Astrocyte (in vitro differentiated cells and primary cell): ENCODE measurements at regions not wholly inside any gene's neighbourhood (a gene's known extent, or its start where the extent isn't known, plus 50 kb on each side); places are given as distances from the start of the nearest gene placed in this dataset.

Experiments used
- EZH2 ChIP-seq: IDR thresholded peaks from 2 replicates; pipeline ENCODE4 v1.6.1; 2012; ENCODE audit warnings: mild to moderate bottlenecking, low read length, inconsistent platforms; ENCODE audit not compliant: insufficient read depth
- TF ChIP-seq, protein P1 (sequence below): IDR thresholded peaks from 2 replicates; pipeline ENCODE4 v1.5.1; 2011; ENCODE audit warnings: low read depth, mild to moderate bottlenecking, inconsistent platforms, low read length, moderate library complexity; ENCODE audit not compliant: insufficient read depth

DNA sequence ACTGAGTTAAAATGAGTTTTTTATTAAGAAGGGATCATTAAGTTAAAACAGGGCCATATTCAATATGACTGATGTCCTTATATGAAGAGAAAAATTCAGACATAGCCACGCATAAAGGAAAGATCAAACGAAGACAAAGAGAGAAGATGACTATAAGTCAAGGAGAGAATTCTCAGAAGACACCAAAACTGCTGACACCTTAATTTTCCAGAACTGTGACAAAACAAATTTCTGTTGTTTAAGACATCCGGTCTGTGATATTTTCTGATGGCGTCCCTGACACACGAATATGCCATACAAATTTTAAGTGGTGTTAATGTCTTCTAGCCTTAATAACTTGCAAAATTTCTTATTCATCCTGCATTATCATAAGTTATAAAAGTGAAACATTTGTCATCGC lies 1325.2 kb upstream of the DDX18 start:
- TF ChIP-seq, protein P1, sequence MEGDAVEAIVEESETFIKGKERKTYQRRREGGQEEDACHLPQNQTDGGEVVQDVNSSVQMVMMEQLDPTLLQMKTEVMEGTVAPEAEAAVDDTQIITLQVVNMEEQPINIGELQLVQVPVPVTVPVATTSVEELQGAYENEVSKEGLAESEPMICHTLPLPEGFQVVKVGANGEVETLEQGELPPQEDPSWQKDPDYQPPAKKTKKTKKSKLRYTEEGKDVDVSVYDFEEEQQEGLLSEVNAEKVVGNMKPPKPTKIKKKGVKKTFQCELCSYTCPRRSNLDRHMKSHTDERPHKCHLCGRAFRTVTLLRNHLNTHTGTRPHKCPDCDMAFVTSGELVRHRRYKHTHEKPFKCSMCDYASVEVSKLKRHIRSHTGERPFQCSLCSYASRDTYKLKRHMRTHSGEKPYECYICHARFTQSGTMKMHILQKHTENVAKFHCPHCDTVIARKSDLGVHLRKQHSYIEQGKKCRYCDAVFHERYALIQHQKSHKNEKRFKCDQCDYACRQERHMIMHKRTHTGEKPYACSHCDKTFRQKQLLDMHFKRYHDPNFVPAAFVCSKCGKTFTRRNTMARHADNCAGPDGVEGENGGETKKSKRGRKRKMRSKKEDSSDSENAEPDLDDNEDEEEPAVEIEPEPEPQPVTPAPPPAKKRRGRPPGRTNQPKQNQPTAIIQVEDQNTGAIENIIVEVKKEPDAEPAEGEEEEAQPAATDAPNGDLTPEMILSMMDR, result no peak
- no peak for TF ChIP-seq EZH2
